Upper lobe of left lung (tissue), 6 donors: ENCODE measurements at regions not wholly inside any gene's neighbourhood (a gene's known extent, or its start where the extent isn't known, plus 50 kb on each side); places are given as distances from the start of the nearest gene placed in this dataset.

Experiments used
- ATAC-seq, 2 donors: fragments of 200-7000 bp; cut with Tn5 transposase; one replicate each; pipeline ENCODE4 v1.9.1; 2022; ENCODE audit warnings: mild to moderate bottlenecking in 2 of 2, moderate library complexity in 2 of 2; ENCODE audit not compliant: low FRiP score in 2 of 2
- DNase-seq, 2 donors: peaks; one replicate each; pipeline ENCODE4 v3.0.0-alpha.2; 2019 to 2020
- H3K27ac ChIP-seq, 4 donors: fragments of 200-600 bp; sonication (generic); one replicate each; pipeline ENCODE4 v1.5.1; 2016 to 2019
- H3K27me3 ChIP-seq, 4 donors: fragments of 200-600 bp; sonication (generic); one replicate each; pipeline ENCODE4 v1.5.1; 2017 to 2019
- H3K36me3 ChIP-seq, 4 donors: fragments of 200-600 bp; sonication (generic); one replicate each; pipeline ENCODE4 v1.5.1; 2016 to 2019
- H3K4me1 ChIP-seq, 4 donors: fragments of 200-600 bp; sonication (generic); one replicate each; pipeline ENCODE4 v1.5.1; 2018 to 2019
- H3K4me3 ChIP-seq, 4 donors: fragments of 200-600 bp; sonication (generic); one replicate each; pipeline ENCODE4 v1.5.1; 2017 to 2019; ENCODE audit warnings: mild to moderate bottlenecking in 2 of 4, moderate library complexity in 1 of 4
- H3K9me3 ChIP-seq, 4 donors: fragments of 200-600 bp; sonication (generic); one replicate each; pipeline ENCODE4 v1.5.1; 2018 to 2019
- CTCF ChIP-seq, 6 experiments: fragments of 450-650 bp in 4 of 6; fragments of 200-600 bp in 2 of 6; sonication (generic) in 2 of 6; IDR thresholded peaks; one replicate each; pipeline ENCODE4 v1.5.1; 2016 to 2019; ENCODE audit warnings: antibody characterized with exemption in 6 of 6
- EP300 ChIP-seq, 4 donors: sonication (generic); formaldehyde crosslinking; IDR thresholded peaks; one replicate each; pipeline ENCODE4 v1.5.1; 2017; ENCODE audit warnings: antibody characterized with exemption in 4 of 4, control low read depth in 2 of 4
- POLR2A ChIP-seq, 4 donors: fragments of 450-650 bp; IDR thresholded peaks; one replicate each; pipeline ENCODE4 v1.5.1; 2016 to 2017; ENCODE audit warnings: antibody characterized with exemption in 4 of 4, mild to moderate bottlenecking in 2 of 4
- POLR2AphosphoS5 ChIP-seq, 2 donors: sonication (generic); formaldehyde crosslinking; IDR thresholded peaks; one replicate each; pipeline ENCODE4 v1.5.1; 2017; ENCODE audit warnings: antibody characterized with exemption in 2 of 2
- WGBS, 2 donors: methylation state at CpG; one replicate each; pipeline ENCODE4 v1.1.5; 2017 to 2018; 5-methylcytosine and 5-hydroxymethylcytosine counted together
- donor health status: DM: no; HTN: no; CAD: no; lungs with moderate emphysema.
- donor health status: DM: no; HTN: yes; CAD: no; lungs with severe emphysema.

- DNase-seq (no peak), ATAC-seq (no peak)
- no peak for TF ChIP-seq POLR2A (IDR thresholded peaks at IDR 0.05)
- TF ChIP-seq CTCF (IDR thresholded peaks at IDR 0.05) = no peak
- no peak for TF ChIP-seq POLR2AphosphoS5 (IDR thresholded peaks at IDR 0.05)
- no peak for TF ChIP-seq EP300 (IDR thresholded peaks at IDR 0.05)
Observed at GRCh38 chr17:62906881-62907280, 59.2 kb upstream of the TANC2 start.

GRCh38 chr17:62905233-62905632, 60.8 kb upstream of the TANC2 start:
- DNase-seq (no peak), ATAC-seq (no peak)
- H3K9me3 ChIP-seq = no peaks in the 10 kb centered on the region
- H3K27me3 ChIP-seq = no peaks in the 10 kb centered on the region
- H3K4me3 ChIP-seq = no peak overlapping the region
- H3K36me3 ChIP-seq = no peaks in the 10 kb centered on the region
- H3K4me1 ChIP-seq = peaks cover 0 to 6% (median 2%) of the 10 kb centered on the region in 4 donors
- WGBS, 2 donors = 92% methylated on average over 4 of the region's 4 CpGs
- no peak overlapping the region for H3K27ac ChIP-seq
- TF ChIP-seq CTCF (IDR thresholded peaks at IDR 0.05) = no peak
- no peak for TF ChIP-seq POLR2AphosphoS5 (IDR thresholded peaks at IDR 0.05)
- TF ChIP-seq EP300 (IDR thresholded peaks at IDR 0.05) = no peak
- TF ChIP-seq POLR2A (IDR thresholded peaks at IDR 0.05) = no peak

More at GRCh38 chr17:62906881-62907280, 59.2 kb upstream of the TANC2 start:
- Histone ChIP-seq H3K4me3 (no peak overlapping the region), H3K36me3 (no peaks in the 10 kb centered on the region), H3K27me3 (no peaks in the 10 kb centered on the region), H3K27ac (no peak overlapping the region), H3K9me3 (no peaks in the 10 kb centered on the region), H3K4me1 (peaks cover 0 to 6% (median 3%) of the 10 kb centered on the region in 4 donors)

GRCh38 chr17:62902531-62903220, 63.4 kb upstream of the TANC2 start:
- Histone ChIP-seq H3K36me3 (no peaks in the 10 kb centered on the region), H3K4me1 (peaks cover 0 to 8% (median 5%) of the 10 kb centered on the region in 4 donors), H3K4me3 (no peak overlapping the region), H3K9me3 (no peaks in the 10 kb centered on the region), H3K27me3 (no peaks in the 10 kb centered on the region), H3K27ac (peak overlapping the region in 1 of 4 donors; percentile 32)
- ATAC-seq = no peak
- no peak for DNase-seq
- WGBS, 2 donors = 65% methylated on average over 5 of the region's 5 CpGs
- TF ChIP-seq EP300 (IDR thresholded peaks at IDR 0.05) (no peak), POLR2A (IDR thresholded peaks at IDR 0.05) (no peak), CTCF (IDR thresholded peaks at IDR 0.05) (no peak), POLR2AphosphoS5 (IDR thresholded peaks at IDR 0.05) (no peak)

GRCh38 chr17:62901544-62901943, 64.5 kb upstream of the TANC2 start:
- no peaks in the 10 kb centered on the region for H3K36me3 ChIP-seq
- no peak overlapping the region for H3K4me3 ChIP-seq
- ATAC-seq = no peak
- H3K9me3 ChIP-seq = no peaks in the 10 kb centered on the region
- no peaks in the 10 kb centered on the region for H3K27me3 ChIP-seq
- DNase-seq = no peak
- H3K27ac ChIP-seq = no peak overlapping the region
- TF ChIP-seq POLR2A (IDR thresholded peaks at IDR 0.05) (no peak), POLR2AphosphoS5 (IDR thresholded peaks at IDR 0.05) (no peak), CTCF (IDR thresholded peaks at IDR 0.05) (no peak), EP300 (IDR thresholded peaks at IDR 0.05) (no peak)
- peaks cover 0 to 13% (median 10%) of the 10 kb centered on the region in 4 donors for H3K4me1 ChIP-seq
- 93 to 96% methylated on average over 8 of the region's 8 CpGs for WGBS, 2 donors

- DNase-seq = no peak
- H3K36me3 ChIP-seq = no peaks in the 10 kb centered on the region
Observed at GRCh38 chr17:62900096-62900495, 65.9 kb upstream of the TANC2 start.

More at GRCh38 chr17:62900096-62900495, 65.9 kb upstream of the TANC2 start:
- Histone ChIP-seq H3K4me1 (peaks cover 4 to 15% (median 13%) of the 10 kb centered on the region in 4 donors), H3K27ac (no peak overlapping the region), H3K9me3 (no peaks in the 10 kb centered on the region), H3K4me3 (no peak overlapping the region), H3K27me3 (no peaks in the 10 kb centered on the region)
- 93 to 95% methylated on average over 5 of the region's 5 CpGs for WGBS, 2 donors
- no peak for ATAC-seq
- no peak for TF ChIP-seq CTCF (IDR thresholded peaks at IDR 0.05)
- TF ChIP-seq POLR2AphosphoS5 (IDR thresholded peaks at IDR 0.05) = no peak
- no peak for TF ChIP-seq EP300 (IDR thresholded peaks at IDR 0.05)
- TF ChIP-seq POLR2A (IDR thresholded peaks at IDR 0.05) = no peak
